Transverse colon (tissue), 4 donors: ENCODE measurements at regions not wholly inside any gene's neighbourhood (a gene's known extent, or its start where the extent isn't known, plus 50 kb on each side); places are given as distances from the start of the nearest gene placed in this dataset.

ENCODE experiments used
- DNase-seq: peaks from one replicate; pipeline ENCODE4 v3.0.0-alpha.2; 2019
- H3K27ac ChIP-seq, 4 donors: fragments of 200-600 bp; sonication (generic); 2 replicates each; pipeline ENCODE4 v1.5.1; 2016 to 2018; ENCODE audit warnings: inconsistent platforms in 4 of 4
- H3K27me3 ChIP-seq: fragments of 200-600 bp; sonication (generic); 2 replicates; pipeline ENCODE4 v1.5.1; 2017; ENCODE audit warnings: inconsistent platforms
- H3K36me3 ChIP-seq, 4 donors: fragments of 200-600 bp; sonication (generic); 2 replicates each; pipeline ENCODE4 v1.5.1; 2017 to 2019; ENCODE audit warnings: inconsistent platforms in 4 of 4
- H3K4me1 ChIP-seq, 4 donors: fragments of 200-600 bp; sonication (generic); 2 replicates each; pipeline ENCODE4 v1.5.1; 2017 to 2020; ENCODE audit warnings: inconsistent platforms in 4 of 4
- H3K4me3 ChIP-seq, 4 donors: fragments of 200-600 bp; sonication (generic); 1 replicate in 1 of 4; 2 replicates in 3 of 4; pipeline versions ENCODE4 v1.5.1 to v1.6.1; 2017 to 2019; ENCODE audit warnings: inconsistent platforms in 4 of 4
- H3K9me3 ChIP-seq, 2 donors: fragments of 200-600 bp; sonication (generic); 2 replicates each; pipeline ENCODE4 v1.5.1; 2017 to 2019; ENCODE audit warnings: inconsistent platforms in 2 of 2
- EP300 ChIP-seq: sonication (generic); formaldehyde crosslinking; IDR thresholded peaks from one replicate; pipeline ENCODE4 v1.6.1; 2017; ENCODE audit warnings: antibody characterized with exemption, low read depth
- POLR2A ChIP-seq: fragments of 450-650 bp; IDR thresholded peaks from one replicate; pipeline ENCODE4 v1.6.1; 2016; ENCODE audit warnings: antibody characterized with exemption, mild to moderate bottlenecking, moderate library complexity
- POLR2AphosphoS5 ChIP-seq, 3 donors: sonication (generic); formaldehyde crosslinking; IDR thresholded peaks; one replicate each; pipeline ENCODE4 v1.6.1; 2016; ENCODE audit warnings: antibody characterized with exemption in 3 of 3
- WGBS, 2 donors: methylation state at CpG; one replicate each; pipeline ENCODE4 v1.1.5; 2018; ENCODE audit warnings: low coverage in 1 of 2; 5-methylcytosine and 5-hydroxymethylcytosine counted together
- in situ Hi-C, 4 donors: fragments of 200-750 bp; cut with MboI; loops; one replicate each; pipeline versions ENCODE4 v1.15.0 to v1.15.1; 2017; ENCODE audit warnings: low sequenced_read_pairs in 3 of 4, low pct_ligation_motif_present in 1 of 4, low pct_unique_long_range_greater_than_20kb in 1 of 4
- intact Hi-C: fragments of 100-400 bp; cut with DNase I; formaldehyde crosslinking; loops from one replicate; pipeline ENCODE4 v1.15.1; 2023; ENCODE audit warnings: low total_unique reads
- TF ChIP-seq, protein P1 (sequence below), 5 experiments: fragments of 200-600 bp in 3 of 5; fragments of 450-650 bp in 2 of 5; sonication (generic) in 3 of 5; IDR thresholded peaks; 1 replicate in 2 of 5; 2 replicates in 3 of 5; pipeline ENCODE4 v1.5.1; 2016 to 2017; ENCODE audit warnings: antibody characterized with exemption in 5 of 5, inconsistent platforms in 3 of 5, mild to moderate bottlenecking in 2 of 5, moderate library complexity in 1 of 5

DNA sequence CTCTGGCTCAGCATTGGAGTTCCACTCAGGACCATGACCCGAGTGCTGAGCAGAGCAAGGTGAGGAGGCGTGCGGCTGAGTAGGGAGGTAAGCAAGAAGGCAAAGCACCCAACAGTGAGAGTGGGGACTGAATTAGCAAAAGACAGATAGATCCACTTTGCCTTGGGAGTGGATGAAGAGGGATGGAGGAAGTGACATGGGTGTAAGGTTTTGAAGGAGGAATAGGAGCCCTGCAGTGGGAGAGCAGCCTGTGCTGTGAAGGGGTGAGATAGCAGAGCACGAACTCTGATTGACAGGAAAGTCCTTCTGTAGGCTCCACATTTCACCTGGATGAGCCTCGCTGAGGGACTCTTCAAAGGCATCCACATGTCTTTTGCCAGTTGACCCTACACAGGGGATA is 522.6 kb downstream of the NTRK3 start:
- Histone ChIP-seq H3K4me1 (no peaks in the 10 kb centered on the region), H3K36me3 (no peaks in the 10 kb centered on the region), H3K9me3 (no peaks in the 10 kb centered on the region), H3K27ac (no peak overlapping the region), H3K27me3 (no peaks in the 10 kb centered on the region), H3K4me3 (no peak overlapping the region)
- WGBS, 2 donors, result 86 to 87% methylated on average over 3 to 5 of the region's 5 CpGs
- intact Hi-C loops (no loop called here), in situ Hi-C loops (no loop called here)
- DNase-seq, result no peak
- no peak for TF ChIP-seq POLR2AphosphoS5 (IDR thresholded peaks at IDR 0.05)
- TF ChIP-seq, protein P1, sequence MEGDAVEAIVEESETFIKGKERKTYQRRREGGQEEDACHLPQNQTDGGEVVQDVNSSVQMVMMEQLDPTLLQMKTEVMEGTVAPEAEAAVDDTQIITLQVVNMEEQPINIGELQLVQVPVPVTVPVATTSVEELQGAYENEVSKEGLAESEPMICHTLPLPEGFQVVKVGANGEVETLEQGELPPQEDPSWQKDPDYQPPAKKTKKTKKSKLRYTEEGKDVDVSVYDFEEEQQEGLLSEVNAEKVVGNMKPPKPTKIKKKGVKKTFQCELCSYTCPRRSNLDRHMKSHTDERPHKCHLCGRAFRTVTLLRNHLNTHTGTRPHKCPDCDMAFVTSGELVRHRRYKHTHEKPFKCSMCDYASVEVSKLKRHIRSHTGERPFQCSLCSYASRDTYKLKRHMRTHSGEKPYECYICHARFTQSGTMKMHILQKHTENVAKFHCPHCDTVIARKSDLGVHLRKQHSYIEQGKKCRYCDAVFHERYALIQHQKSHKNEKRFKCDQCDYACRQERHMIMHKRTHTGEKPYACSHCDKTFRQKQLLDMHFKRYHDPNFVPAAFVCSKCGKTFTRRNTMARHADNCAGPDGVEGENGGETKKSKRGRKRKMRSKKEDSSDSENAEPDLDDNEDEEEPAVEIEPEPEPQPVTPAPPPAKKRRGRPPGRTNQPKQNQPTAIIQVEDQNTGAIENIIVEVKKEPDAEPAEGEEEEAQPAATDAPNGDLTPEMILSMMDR (IDR thresholded peaks at IDR 0.05), result no peak

DNA sequence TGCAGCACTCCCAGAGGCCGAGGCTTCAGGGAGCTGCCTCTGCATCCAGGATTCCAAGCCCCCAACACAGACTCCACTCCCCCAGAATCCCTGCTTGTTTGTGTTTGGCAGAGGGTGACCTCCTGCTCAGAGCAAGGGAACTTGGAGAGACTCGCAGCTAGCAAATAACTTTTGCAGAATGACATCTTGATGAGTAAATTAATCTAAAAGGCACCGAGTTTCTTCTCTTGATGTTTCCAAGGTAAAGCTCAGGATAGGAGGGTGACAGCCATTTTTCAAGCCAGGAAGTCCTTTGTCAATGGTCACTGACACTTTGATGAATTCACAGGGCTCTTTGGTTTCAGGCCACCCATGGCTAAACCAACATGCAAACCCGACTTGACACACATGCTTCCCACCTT is 523.0 kb downstream of the NTRK3 start:
- intact Hi-C loops (no loop called here), in situ Hi-C loops (no loop called here)
- TF ChIP-seq POLR2A (no peak), EP300 (no peak), POLR2AphosphoS5 (IDR thresholded peaks at IDR 0.05) (no peak)
- TF ChIP-seq, protein P1 (IDR thresholded peaks at IDR 0.05), result no peak
- H3K9me3 ChIP-seq, result no peaks in the 10 kb centered on the region
- H3K36me3 ChIP-seq, result no peaks in the 10 kb centered on the region
- 30 to 79% methylated on average over 2 to 4 of the region's 4 CpGs for WGBS, 2 donors
- no peaks in the 10 kb centered on the region for H3K27me3 ChIP-seq
- DNase-seq, result no peak
- no peaks in the 10 kb centered on the region for H3K4me1 ChIP-seq
- no peak overlapping the region for H3K27ac ChIP-seq
- no peak overlapping the region for H3K4me3 ChIP-seq

DNA sequence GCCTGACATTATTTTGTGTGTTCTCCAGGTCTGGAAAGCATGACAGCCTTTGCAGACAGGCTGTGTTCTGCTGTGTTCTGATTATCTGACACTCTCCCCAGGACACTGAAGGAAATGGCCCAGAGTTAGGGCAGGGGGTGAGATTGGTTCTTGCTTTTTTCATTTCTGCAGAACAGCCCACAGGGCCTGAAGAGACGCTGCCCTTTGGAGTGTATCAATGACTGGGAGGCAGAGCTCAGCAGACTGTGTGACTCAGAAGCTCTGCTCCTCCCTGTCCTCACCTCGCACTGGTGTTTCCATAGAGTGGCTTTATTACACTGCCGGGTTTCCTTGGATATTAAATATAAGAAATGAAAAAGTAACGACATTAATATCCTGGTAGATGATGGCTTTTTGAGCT is 523.6 kb downstream of the NTRK3 start:
- H3K4me1 ChIP-seq, result no peaks in the 10 kb centered on the region
- intact Hi-C loops (no loop called here), in situ Hi-C loops (no loop called here)
- DNase-seq, result no peak
- H3K27ac ChIP-seq, result no peak overlapping the region
- H3K27me3 ChIP-seq, result no peaks in the 10 kb centered on the region
- no peak for TF ChIP-seq POLR2A
- TF ChIP-seq EP300, result no peak
- TF ChIP-seq, protein P1 (IDR thresholded peaks at IDR 0.05), result no peak
- TF ChIP-seq POLR2AphosphoS5 (IDR thresholded peaks at IDR 0.05), result no peak
- 74 to 100% methylated on average over 1 to 4 of the region's 4 CpGs for WGBS, 2 donors
- H3K36me3 ChIP-seq, result no peaks in the 10 kb centered on the region
- no peaks in the 10 kb centered on the region for H3K9me3 ChIP-seq
- H3K4me3 ChIP-seq, result no peak overlapping the region

DNA sequence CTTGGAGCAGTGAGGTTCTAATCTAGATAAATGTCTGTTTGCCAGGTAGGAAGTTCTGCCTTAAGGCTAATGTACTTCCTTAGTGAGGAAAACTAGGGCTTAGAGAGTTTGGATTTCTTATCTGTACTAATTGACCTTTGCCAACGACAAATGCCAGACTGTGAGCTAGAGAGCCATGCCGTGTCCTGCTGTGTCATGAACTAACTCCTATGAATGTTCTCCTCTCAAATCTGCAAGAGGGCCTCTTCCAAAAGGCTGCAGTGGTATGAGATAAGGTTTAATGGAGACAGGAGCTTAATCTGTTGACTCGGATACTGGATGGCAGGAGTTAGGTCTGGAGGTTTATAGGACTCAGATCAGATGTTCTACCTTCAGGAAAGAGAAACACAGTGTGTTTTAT is 524.9 kb downstream of the NTRK3 start:
- Histone ChIP-seq H3K4me1 (no peaks in the 10 kb centered on the region), H3K27me3 (no peaks in the 10 kb centered on the region), H3K27ac (no peak overlapping the region), H3K4me3 (no peak overlapping the region), H3K9me3 (no peaks in the 10 kb centered on the region), H3K36me3 (no peaks in the 10 kb centered on the region)
- in situ Hi-C loops, result no loop called here
- no peak for DNase-seq
- 55 to 83% methylated on average over 1 to 3 of the region's 3 CpGs for WGBS, 2 donors
- TF ChIP-seq POLR2AphosphoS5 (IDR thresholded peaks at IDR 0.05) (no peak), POLR2A (no peak), EP300 (no peak)
- TF ChIP-seq, protein P1 (IDR thresholded peaks at IDR 0.05), result no peak
- intact Hi-C loops, result no loop called here
